ENCODE measurements at regions not wholly inside any gene's neighbourhood (a gene's known extent, or its start where the extent isn't known, plus 50 kb on each side); places are given as distances from the start of the nearest gene placed in this dataset.

DNA sequence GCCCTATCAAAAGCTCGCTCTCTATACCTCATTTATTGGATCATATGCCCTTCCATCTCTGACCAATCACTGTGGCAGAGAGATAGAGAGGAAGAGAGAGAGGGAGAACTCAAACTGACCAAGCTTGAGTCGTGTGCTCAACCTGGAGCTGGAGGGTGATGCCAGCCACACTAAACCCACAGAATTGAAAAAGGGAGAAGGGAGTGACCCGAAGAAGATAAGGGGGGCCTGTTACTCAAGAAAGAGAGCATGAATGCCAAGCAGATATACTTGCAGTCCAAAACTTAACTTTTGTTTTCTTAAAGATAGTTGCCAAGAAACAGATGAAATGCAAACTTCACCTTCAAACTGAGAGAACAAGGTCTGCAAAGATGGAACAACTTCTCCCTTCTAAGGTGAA is 112.7 kb downstream of the BTG1 start:
- TF ChIP-seq, protein P1, sequence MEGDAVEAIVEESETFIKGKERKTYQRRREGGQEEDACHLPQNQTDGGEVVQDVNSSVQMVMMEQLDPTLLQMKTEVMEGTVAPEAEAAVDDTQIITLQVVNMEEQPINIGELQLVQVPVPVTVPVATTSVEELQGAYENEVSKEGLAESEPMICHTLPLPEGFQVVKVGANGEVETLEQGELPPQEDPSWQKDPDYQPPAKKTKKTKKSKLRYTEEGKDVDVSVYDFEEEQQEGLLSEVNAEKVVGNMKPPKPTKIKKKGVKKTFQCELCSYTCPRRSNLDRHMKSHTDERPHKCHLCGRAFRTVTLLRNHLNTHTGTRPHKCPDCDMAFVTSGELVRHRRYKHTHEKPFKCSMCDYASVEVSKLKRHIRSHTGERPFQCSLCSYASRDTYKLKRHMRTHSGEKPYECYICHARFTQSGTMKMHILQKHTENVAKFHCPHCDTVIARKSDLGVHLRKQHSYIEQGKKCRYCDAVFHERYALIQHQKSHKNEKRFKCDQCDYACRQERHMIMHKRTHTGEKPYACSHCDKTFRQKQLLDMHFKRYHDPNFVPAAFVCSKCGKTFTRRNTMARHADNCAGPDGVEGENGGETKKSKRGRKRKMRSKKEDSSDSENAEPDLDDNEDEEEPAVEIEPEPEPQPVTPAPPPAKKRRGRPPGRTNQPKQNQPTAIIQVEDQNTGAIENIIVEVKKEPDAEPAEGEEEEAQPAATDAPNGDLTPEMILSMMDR (IDR thresholded peaks at IDR 0.05; ENCODE audit: low read length) = no peak
- no peak for TF ChIP-seq EZH2phosphoT487 (IDR thresholded peaks at IDR 0.05; ENCODE audit: low read length)
